ENCODE measurements at regions not wholly inside any gene's neighbourhood (a gene's known extent, or its start where the extent isn't known, plus 50 kb on each side); places are given as distances from the start of the nearest gene placed in this dataset.

DNA sequence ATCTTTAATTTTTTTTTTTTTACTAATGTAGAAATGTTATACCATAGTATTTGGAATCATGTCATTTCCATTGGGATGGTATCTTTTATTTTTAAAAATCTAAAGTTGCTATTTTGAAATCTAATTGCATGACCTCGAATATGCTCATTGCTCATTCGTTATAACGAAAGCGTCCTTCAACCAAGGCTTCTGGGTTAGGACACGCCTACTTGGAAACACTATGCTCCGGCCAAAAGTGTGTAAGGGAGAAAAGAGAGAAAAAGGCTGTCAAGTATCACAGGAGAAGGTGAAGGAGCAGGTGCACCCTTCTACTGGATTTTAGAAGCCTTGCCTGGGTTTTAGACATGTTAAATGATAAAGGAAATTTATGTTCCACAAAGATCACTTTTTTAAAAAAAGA, 465.9 kb upstream of the ID2 start:
- TF ChIP-seq ZNF274 (IDR thresholded peaks at IDR 0.05; ENCODE audit: low read depth, low read length) (no peak), POLR2A (IDR thresholded peaks at IDR 0.05; ENCODE audit: borderline replicate concordance, extremely low read depth, insufficient read depth, insufficient read length) (no peak), SIN3A (IDR thresholded peaks at IDR 0.05; ENCODE audit: low read depth) (no peak), JUND (IDR thresholded peaks at IDR 0.05) (no peak), EZH2 (IDR thresholded peaks at IDR 0.05) (no peak), CEBPB (IDR thresholded peaks at IDR 0.05; ENCODE audit: low read depth) (no peak), POLR2AphosphoS5 (IDR thresholded peaks at IDR 0.05; ENCODE audit: low read depth, low read length) (no peak), CBX3 (IDR thresholded peaks at IDR 0.05; ENCODE audit: low read depth) (no peak), EZH2phosphoT487 (IDR thresholded peaks at IDR 0.05; ENCODE audit: borderline replicate concordance) (no peak), ZFX (IDR thresholded peaks at IDR 0.05) (no peak), FOSL1 (IDR thresholded peaks at IDR 0.05; ENCODE audit: low read depth) (no peak)
- TF ChIP-seq, protein P1, sequence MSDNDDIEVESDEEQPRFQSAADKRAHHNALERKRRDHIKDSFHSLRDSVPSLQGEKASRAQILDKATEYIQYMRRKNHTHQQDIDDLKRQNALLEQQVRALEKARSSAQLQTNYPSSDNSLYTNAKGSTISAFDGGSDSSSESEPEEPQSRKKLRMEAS (IDR thresholded peaks at IDR 0.05), result no peak
- H4K20me1 ChIP-seq (ENCODE audit: insufficient read depth), result no peaks in the 10 kb centered on the region
- no peak for DNase-seq (ENCODE audit: low read depth, low spot score)
- H2AFZ ChIP-seq (ENCODE audit: low read depth, low read length, poor library complexity, severe bottlenecking), result no peak overlapping the region
- ATAC-seq, result no peak
- no peaks in the 10 kb centered on the region for H3K36me3 ChIP-seq (ENCODE audit: control insufficient read depth in 1 of 2, insufficient read depth in 2 of 2, low read length in 2 of 2)
- intact Hi-C loops (cut with micrococcal nuclease), result no loop called here
- peaks cover 3 to 8% of the 10 kb centered on the region in 2 experiments; a peak in 2 of 4 replicates for H3K4me1 ChIP-seq (ENCODE audit: control insufficient read depth in 1 of 2, insufficient read depth in 2 of 2, low read length in 2 of 2)
- CTCF ChIA-PET, result no interaction called here
- no peak overlapping the region for H3K27ac ChIP-seq (ENCODE audit: low read depth, low read length)
- no peak overlapping the region for H3K4me2 ChIP-seq (ENCODE audit: low read length)
- H3K4me3 ChIP-seq (replicated peaks in 1 of 2; ENCODE audit: low read depth in 1 of 2, low read length in 2 of 2), result no peak overlapping the region
- H3K27me3 ChIP-seq (ENCODE audit: insufficient read depth, low read length), result no peaks in the 10 kb centered on the region
- no peak overlapping the region for H3K9ac ChIP-seq (ENCODE audit: low read length)
- H3K9me3 ChIP-seq (ENCODE audit: control insufficient read depth in 1 of 2, insufficient read depth in 1 of 2, low read depth in 1 of 2, low read length in 2 of 2), result no peaks in the 10 kb centered on the region
- POLR2A ChIA-PET, result no interaction called here
- BruUV-seq (replicated peaks), result no TSS peak
- RAD21 ChIA-PET (ENCODE audit: low non-redundant PET in 1 of 2, low total read pairs in 2 of 2, uncharacterized antibody in 2 of 2, unreplicated experiment in 2 of 2), result no interaction called here
- no peaks in the 10 kb centered on the region for H3K79me2 ChIP-seq (ENCODE audit: insufficient read depth, low read length)
- H3K9me2 ChIP-seq (ENCODE audit: insufficient read depth), result no peaks in the 10 kb centered on the region

DNA sequence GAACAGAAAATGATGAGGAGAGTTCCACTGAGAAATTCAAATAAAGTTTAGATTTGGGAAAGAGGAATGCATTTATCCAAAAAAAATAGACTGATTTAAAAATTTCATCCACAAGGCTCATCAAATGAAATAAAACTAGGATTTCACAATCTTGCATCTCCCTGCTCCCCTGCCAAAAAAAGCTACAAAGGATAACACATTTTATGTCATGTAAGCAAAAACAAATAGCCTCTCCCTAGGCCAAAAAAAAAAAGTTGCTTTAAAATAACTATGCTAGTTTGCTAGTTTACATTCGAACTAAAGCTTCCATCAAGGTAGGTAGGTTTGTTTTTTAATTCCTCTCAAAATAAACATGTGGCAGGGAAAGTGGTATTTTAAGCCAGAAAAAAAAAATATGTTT, 465.5 kb upstream of the ID2 start:
- Histone ChIP-seq H3K27ac (ENCODE audit: low read depth, low read length) (no peak overlapping the region), H3K27me3 (ENCODE audit: insufficient read depth, low read length) (no peaks in the 10 kb centered on the region), H3K9me3 (ENCODE audit: control insufficient read depth in 1 of 2, insufficient read depth in 1 of 2, low read depth in 1 of 2, low read length in 2 of 2) (no peaks in the 10 kb centered on the region), H3K4me1 (ENCODE audit: control insufficient read depth in 1 of 2, insufficient read depth in 2 of 2, low read length in 2 of 2) (peaks cover 3 to 8% of the 10 kb centered on the region in 2 experiments; a peak in 2 of 4 replicates), H3K9me2 (ENCODE audit: insufficient read depth) (no peaks in the 10 kb centered on the region), H2AFZ (ENCODE audit: low read depth, low read length, poor library complexity, severe bottlenecking) (no peak overlapping the region), H3K4me2 (ENCODE audit: low read length) (no peak overlapping the region), H4K20me1 (ENCODE audit: insufficient read depth) (no peaks in the 10 kb centered on the region), H3K9ac (ENCODE audit: low read length) (no peak overlapping the region), H3K4me3 (replicated peaks in 1 of 2; ENCODE audit: low read depth in 1 of 2, low read length in 2 of 2) (no peak overlapping the region), H3K79me2 (ENCODE audit: insufficient read depth, low read length) (no peaks in the 10 kb centered on the region), H3K36me3 (ENCODE audit: control insufficient read depth in 1 of 2, insufficient read depth in 2 of 2, low read length in 2 of 2) (no peaks in the 10 kb centered on the region)
- DNase-seq (ENCODE audit: low read depth, low spot score) (no peak), ATAC-seq (no peak)
- RAD21 ChIA-PET (ENCODE audit: low non-redundant PET in 1 of 2, low total read pairs in 2 of 2, uncharacterized antibody in 2 of 2, unreplicated experiment in 2 of 2), result no interaction called here
- intact Hi-C loops (cut with micrococcal nuclease), result no loop called here
- BruUV-seq (replicated peaks), result no TSS peak
- CTCF ChIA-PET, result no interaction called here
- no peak for TF ChIP-seq EZH2phosphoT487 (IDR thresholded peaks at IDR 0.05; ENCODE audit: borderline replicate concordance)
- no peak for TF ChIP-seq CBX3 (IDR thresholded peaks at IDR 0.05; ENCODE audit: low read depth)
- TF ChIP-seq, protein P2, sequence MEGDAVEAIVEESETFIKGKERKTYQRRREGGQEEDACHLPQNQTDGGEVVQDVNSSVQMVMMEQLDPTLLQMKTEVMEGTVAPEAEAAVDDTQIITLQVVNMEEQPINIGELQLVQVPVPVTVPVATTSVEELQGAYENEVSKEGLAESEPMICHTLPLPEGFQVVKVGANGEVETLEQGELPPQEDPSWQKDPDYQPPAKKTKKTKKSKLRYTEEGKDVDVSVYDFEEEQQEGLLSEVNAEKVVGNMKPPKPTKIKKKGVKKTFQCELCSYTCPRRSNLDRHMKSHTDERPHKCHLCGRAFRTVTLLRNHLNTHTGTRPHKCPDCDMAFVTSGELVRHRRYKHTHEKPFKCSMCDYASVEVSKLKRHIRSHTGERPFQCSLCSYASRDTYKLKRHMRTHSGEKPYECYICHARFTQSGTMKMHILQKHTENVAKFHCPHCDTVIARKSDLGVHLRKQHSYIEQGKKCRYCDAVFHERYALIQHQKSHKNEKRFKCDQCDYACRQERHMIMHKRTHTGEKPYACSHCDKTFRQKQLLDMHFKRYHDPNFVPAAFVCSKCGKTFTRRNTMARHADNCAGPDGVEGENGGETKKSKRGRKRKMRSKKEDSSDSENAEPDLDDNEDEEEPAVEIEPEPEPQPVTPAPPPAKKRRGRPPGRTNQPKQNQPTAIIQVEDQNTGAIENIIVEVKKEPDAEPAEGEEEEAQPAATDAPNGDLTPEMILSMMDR (IDR thresholded peaks at IDR 0.05 in 2 of 3, conservative IDR thresholded peaks at IDR 0.05 in 1 of 3; ENCODE audit: borderline replicate concordance in 1 of 3, insufficient read depth in 1 of 3, low read depth in 2 of 3, low read length in 2 of 3), result no peak
- POLR2A ChIA-PET, result no interaction called here
